OCI-LY3 (cell line): ENCODE measurements at regions not wholly inside any gene's neighbourhood (a gene's known extent, or its start where the extent isn't known, plus 50 kb on each side); places are given as distances from the start of the nearest gene placed in this dataset.

Experiments
- H2AFZ ChIP-seq: fragments of 200-600, 300-600 bp; shearing (Covaris generic); 2 replicates; pipeline ENCODE4 v1.6.0; 2014; ENCODE audit warnings: antibody characterized with exemption, low read depth, low read length
- H3K27ac ChIP-seq: fragments of 200-600, 300-600 bp; sonication (generic); 2 replicates; pipeline ENCODE4 v1.5.1; 2014; ENCODE audit warnings: mild to moderate bottlenecking, low read length, moderate library complexity, mixed read lengths
- H3K27me3 ChIP-seq: fragments of 200-600, 300-600 bp; sonication (generic); 2 replicates; pipeline ENCODE4 v1.6.1; 2014; ENCODE audit warnings: low read depth, low read length, mixed read lengths
- H3K36me3 ChIP-seq: fragments of 200-600, 300-600 bp; sonication (generic); replicated peaks from 2 replicates; pipeline ENCODE3; 2014; ENCODE audit warnings: low read depth, low read length, mixed read lengths
- H3K4me1 ChIP-seq: fragments of 300-600, 200-600 bp; sonication (generic); 2 replicates; pipeline ENCODE4 v1.6.1; 2014; ENCODE audit warnings: low read length, mixed read lengths
- H3K4me2 ChIP-seq: fragments of 200-600, 300-600 bp; sonication (generic); 2 replicates; pipeline ENCODE4 v1.6.1; 2014; ENCODE audit warnings: low read length, mixed read lengths
- H3K4me3 ChIP-seq: fragments of 300-600, 200-600 bp; sonication (generic); 2 replicates; pipeline ENCODE4 v1.5.1; 2014; ENCODE audit warnings: antibody characterized with exemption, mild to moderate bottlenecking, low read length, moderate library complexity
- H3K79me2 ChIP-seq: fragments of 300-600, 200-600 bp; shearing (Covaris generic); 2 replicates; pipeline ENCODE4 v1.6.1; 2014; ENCODE audit warnings: mild to moderate bottlenecking, low read length, mixed read lengths
- H3K9ac ChIP-seq: fragments of 300-600, 200-600 bp; shearing (Covaris generic); 2 replicates; pipeline ENCODE4 v1.6.0; 2014; ENCODE audit warnings: mild to moderate bottlenecking, low read length, moderate library complexity
- H3K9me3 ChIP-seq: fragments of 200-600, 300-600 bp; shearing (Covaris generic); 2 replicates; pipeline ENCODE4 v1.6.1; 2014; ENCODE audit warnings: low read length, mixed read lengths; ENCODE audit not compliant: insufficient read depth
- H4K20me1 ChIP-seq: fragments of 200-600, 300-600 bp; sonication (generic); 2 replicates; pipeline ENCODE4 v1.6.1; 2016; ENCODE audit warnings: low read length, mixed read lengths; ENCODE audit not compliant: insufficient read depth
- EZH2phosphoT487 ChIP-seq: fragments of 200-600 bp; shearing (Covaris generic); IDR thresholded peaks from 2 replicates; pipeline ENCODE4 v1.6.1; 2018; ENCODE audit warnings: antibody characterized with exemption, mixed run types, low read depth
- TF ChIP-seq, protein P1 (sequence below): fragments of 200-600, 300-600 bp; sonication (generic); IDR thresholded peaks from 2 replicates; pipeline ENCODE4 v1.5.1; 2014; ENCODE audit warnings: antibody characterized with exemption, low read length, low read depth

DNA sequence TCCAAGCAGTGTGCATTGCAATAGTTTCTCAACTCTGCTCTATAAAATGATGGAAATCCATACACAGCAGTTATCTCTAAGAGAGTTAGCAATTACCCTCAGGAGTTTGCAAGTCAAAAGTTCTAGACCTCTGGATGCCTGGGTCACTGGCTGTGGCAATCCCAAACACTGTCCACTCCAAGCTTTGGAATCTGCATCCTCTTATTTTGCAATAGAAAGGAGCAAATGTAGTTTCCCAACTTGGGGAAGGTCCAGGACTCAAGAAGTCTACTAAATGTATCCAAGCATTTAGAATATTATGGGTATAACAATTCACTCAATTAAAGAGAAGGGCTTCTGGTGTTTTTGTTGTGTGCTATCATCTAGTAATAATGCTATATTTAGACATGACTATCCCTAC lies 131.3 kb upstream of the NRP1 start:
- H3K79me2 ChIP-seq, result no peaks in the 10 kb centered on the region
- H3K36me3 ChIP-seq, result no peaks in the 10 kb centered on the region
- no peak for TF ChIP-seq EZH2phosphoT487
- TF ChIP-seq, protein P1, sequence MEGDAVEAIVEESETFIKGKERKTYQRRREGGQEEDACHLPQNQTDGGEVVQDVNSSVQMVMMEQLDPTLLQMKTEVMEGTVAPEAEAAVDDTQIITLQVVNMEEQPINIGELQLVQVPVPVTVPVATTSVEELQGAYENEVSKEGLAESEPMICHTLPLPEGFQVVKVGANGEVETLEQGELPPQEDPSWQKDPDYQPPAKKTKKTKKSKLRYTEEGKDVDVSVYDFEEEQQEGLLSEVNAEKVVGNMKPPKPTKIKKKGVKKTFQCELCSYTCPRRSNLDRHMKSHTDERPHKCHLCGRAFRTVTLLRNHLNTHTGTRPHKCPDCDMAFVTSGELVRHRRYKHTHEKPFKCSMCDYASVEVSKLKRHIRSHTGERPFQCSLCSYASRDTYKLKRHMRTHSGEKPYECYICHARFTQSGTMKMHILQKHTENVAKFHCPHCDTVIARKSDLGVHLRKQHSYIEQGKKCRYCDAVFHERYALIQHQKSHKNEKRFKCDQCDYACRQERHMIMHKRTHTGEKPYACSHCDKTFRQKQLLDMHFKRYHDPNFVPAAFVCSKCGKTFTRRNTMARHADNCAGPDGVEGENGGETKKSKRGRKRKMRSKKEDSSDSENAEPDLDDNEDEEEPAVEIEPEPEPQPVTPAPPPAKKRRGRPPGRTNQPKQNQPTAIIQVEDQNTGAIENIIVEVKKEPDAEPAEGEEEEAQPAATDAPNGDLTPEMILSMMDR, result no peak
- no peaks in the 10 kb centered on the region for H3K4me1 ChIP-seq
- no peak overlapping the region for H2AFZ ChIP-seq
- no peak overlapping the region for H3K4me3 ChIP-seq
- no peaks in the 10 kb centered on the region for H4K20me1 ChIP-seq
- H3K9ac ChIP-seq, result no peak overlapping the region
- no peaks in the 10 kb centered on the region for H3K27me3 ChIP-seq
- H3K27ac ChIP-seq, result no peak overlapping the region
- H3K4me2 ChIP-seq, result no peak overlapping the region
- H3K9me3 ChIP-seq, result no peaks in the 10 kb centered on the region

DNA sequence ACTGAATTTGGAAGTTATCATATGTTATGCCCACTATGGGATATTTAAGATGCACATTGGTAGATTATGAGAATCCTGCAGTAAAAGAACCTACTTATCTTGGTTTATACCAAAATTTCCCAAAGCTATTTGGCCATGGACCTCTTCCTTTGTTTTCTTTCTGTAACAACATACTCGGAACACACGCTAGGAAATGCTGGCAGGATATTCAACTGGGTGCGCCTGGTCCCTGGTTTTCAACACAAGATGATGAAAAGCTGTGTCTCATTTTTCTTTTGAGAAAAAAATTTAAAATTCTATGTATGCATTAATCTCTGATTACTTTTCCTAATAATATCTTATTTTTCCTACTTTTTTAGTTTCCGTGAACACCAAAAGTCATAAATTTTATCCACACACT lies 128.5 kb upstream of the NRP1 start:
- Histone ChIP-seq H3K4me3 (no peak overlapping the region), H3K4me1 (no peaks in the 10 kb centered on the region), H4K20me1 (no peaks in the 10 kb centered on the region), H3K79me2 (no peaks in the 10 kb centered on the region), H3K9me3 (no peaks in the 10 kb centered on the region), H2AFZ (no peak overlapping the region), H3K9ac (no peak overlapping the region), H3K27me3 (no peaks in the 10 kb centered on the region), H3K27ac (no peak overlapping the region), H3K4me2 (no peak overlapping the region), H3K36me3 (no peaks in the 10 kb centered on the region)
- TF ChIP-seq, protein P1, result no peak
- TF ChIP-seq EZH2phosphoT487, result no peak

DNA sequence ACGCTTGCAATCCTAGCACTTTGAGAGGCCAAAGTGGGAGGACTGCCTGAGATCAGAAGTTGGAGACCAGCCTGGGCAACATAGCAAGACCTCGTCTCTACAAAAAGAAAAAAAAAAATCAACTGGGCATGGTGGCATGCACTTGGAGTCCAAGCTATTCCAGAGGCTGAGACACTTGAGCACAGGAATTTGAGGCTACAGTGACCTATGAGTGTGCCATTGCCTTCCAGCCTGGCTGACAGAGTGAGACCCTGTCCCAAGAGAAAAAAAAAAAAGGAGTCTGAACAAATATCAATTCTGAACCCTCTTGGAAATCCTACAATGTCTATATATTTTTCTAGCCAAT lies 126.8 kb upstream of the NRP1 start:
- H3K79me2 ChIP-seq, result no peaks in the 10 kb centered on the region
- no peaks in the 10 kb centered on the region for H3K4me1 ChIP-seq
- H3K4me2 ChIP-seq, result no peak overlapping the region
- no peaks in the 10 kb centered on the region for H3K9me3 ChIP-seq
- TF ChIP-seq, protein P1, result no peak
- TF ChIP-seq EZH2phosphoT487, result no peak
- no peak overlapping the region for H3K27ac ChIP-seq
- H4K20me1 ChIP-seq, result no peaks in the 10 kb centered on the region
- no peaks in the 10 kb centered on the region for H3K27me3 ChIP-seq
- no peaks in the 10 kb centered on the region for H3K36me3 ChIP-seq
- H3K9ac ChIP-seq, result no peak overlapping the region
- H3K4me3 ChIP-seq, result no peak overlapping the region
- no peak overlapping the region for H2AFZ ChIP-seq

DNA sequence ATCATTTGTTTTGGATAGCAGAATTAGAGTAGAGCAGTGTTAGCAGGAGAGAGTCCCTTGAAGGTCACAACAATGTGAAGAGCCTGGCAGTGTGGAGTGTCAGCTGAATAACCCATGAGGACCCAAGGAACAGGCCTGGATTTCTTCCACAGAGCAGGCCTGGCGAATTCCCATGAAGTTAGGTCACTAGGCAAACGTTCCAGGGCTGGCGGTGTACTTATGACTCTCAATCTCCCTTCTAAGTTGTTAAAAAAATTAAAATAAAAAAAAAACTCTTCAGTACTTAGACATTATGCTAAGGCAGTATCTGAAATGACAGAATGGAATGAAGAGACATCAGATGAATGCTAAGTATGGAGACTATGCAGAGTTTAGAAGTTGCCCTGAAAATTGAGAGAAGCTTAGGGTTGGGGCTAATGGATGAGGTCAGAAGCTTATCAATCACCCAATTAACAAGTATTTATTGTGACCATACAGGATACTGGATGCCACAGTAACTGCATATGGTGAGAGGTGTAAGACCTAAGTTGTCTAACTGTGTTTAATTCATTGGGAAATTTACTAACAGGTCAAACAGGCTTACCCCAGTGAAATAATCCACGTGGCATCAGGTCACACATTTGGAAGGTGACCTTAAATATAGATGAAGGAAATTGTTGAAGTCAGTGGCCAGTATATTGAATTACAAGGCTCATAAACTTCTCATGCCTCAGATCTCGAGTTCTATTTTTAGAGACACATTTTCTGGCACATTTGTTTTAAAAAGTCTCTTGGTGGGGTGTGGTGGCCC lies 126.2 kb upstream of the NRP1 start:
- Histone ChIP-seq H3K4me2 (no peak overlapping the region), H3K27me3 (no peaks in the 10 kb centered on the region), H3K27ac (no peak overlapping the region), H2AFZ (no peak overlapping the region), H4K20me1 (no peaks in the 10 kb centered on the region), H3K4me1 (no peaks in the 10 kb centered on the region), H3K4me3 (no peak overlapping the region), H3K9me3 (no peaks in the 10 kb centered on the region), H3K36me3 (no peaks in the 10 kb centered on the region), H3K79me2 (no peaks in the 10 kb centered on the region), H3K9ac (no peak overlapping the region)
- no peak for TF ChIP-seq EZH2phosphoT487
- TF ChIP-seq, protein P1, result no peak
